LNCAP (cell line): ENCODE measurements at regions not wholly inside any gene's neighbourhood (a gene's known extent, or its start where the extent isn't known, plus 50 kb on each side); places are given as distances from the start of the nearest gene placed in this dataset.

Experiments used
- CTCF ChIP-seq: fragments of 450-650 bp; IDR thresholded peaks from 2 replicates; pipeline ENCODE4 v1.5.1; 2017; ENCODE audit warnings: mild to moderate bottlenecking

- no peak for TF ChIP-seq CTCF
Observed at GRCh38 chr20:12698817-12699216, 310.0 kb upstream of the SPTLC3 start.

GRCh38 chr20:12699374-12700228, 309.2 kb upstream of the SPTLC3 start:
- TF ChIP-seq CTCF, result no peak

GRCh38 chr20:12700701-12701100, 308.1 kb upstream of the SPTLC3 start:
- no peak for TF ChIP-seq CTCF

- no peak for TF ChIP-seq CTCF
Observed at GRCh38 chr20:12702312-12702711, 306.5 kb upstream of the SPTLC3 start.

- TF ChIP-seq CTCF, result no peak
Observed at GRCh38 chr20:12715371-12715770, 293.4 kb upstream of the SPTLC3 start.

GRCh38 chr20:12715991-12716680, 292.6 kb upstream of the SPTLC3 start:
- no peak for TF ChIP-seq CTCF

- no peak for TF ChIP-seq CTCF
Observed at GRCh38 chr20:12717061-12717460, 291.7 kb upstream of the SPTLC3 start.
